C4-2B (cell line): ENCODE measurements at regions not wholly inside any gene's neighbourhood (a gene's known extent, or its start where the extent isn't known, plus 50 kb on each side); places are given as distances from the start of the nearest gene placed in this dataset.

Experiments
- H3K27ac ChIP-seq: fragments of 450-650 bp; 2 replicates; pipeline ENCODE4 v1.5.1; 2017
- CTCF ChIP-seq: fragments of 450-650 bp; conservative IDR thresholded peaks from 2 replicates; pipeline ENCODE4 v1.5.1; 2017; ENCODE audit warnings: mild to moderate bottlenecking
- ZFX ChIP-seq: fragments of 450-650 bp; IDR thresholded peaks from 2 replicates; pipeline ENCODE4 v1.6.1; 2017

DNA sequence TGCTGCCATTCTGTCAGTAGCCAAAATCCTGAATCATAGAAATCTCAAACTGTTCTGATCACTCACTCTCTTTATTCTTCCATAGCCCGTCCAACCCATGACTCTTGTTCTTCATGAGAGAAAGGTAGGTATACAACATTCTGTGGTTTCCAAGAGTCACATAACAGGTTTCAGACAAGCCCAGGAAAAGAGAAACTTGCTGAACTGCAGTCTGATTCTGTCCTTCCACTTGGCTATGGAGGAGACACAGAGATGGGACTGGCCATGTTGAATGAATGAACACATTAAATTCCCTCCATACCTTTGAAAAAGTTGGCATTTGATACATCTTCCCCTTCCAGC is 880.2 kb upstream of the CELF4 start:
- H3K27ac ChIP-seq, result no peak overlapping the region
- TF ChIP-seq ZFX (no peak), CTCF (no peak)

- no peak for TF ChIP-seq CTCF
- no peak for TF ChIP-seq ZFX
- H3K27ac ChIP-seq, result no peak overlapping the region
Measured at GRCh38 chr18:38444971-38445803, 879.6 kb upstream of the CELF4 start.

DNA sequence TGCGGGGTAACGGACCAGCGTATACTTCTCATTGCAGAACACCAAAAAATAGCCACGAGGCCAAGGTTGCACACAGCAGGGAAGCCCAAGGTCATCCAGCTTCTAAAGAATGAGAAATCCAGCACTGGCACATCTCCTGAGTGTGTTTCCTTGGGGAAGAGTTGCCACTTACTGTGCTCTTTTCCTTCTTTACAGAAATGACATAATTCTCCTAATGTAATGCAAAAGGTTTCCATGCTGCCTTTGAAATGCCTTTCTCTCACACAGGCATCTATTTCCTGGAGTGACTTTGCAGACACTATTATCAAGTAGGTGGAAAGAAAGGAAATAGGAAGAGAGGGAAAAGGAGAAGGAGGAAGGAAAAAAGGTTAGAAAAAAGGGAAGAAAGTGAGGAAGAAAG is 862.1 kb upstream of the CELF4 start:
- no peak overlapping the region for H3K27ac ChIP-seq
- TF ChIP-seq CTCF (no peak), ZFX (no peak)

- TF ChIP-seq CTCF, result peak; percentile 21; the same call in 1 of the 2 replicates
- no peak for TF ChIP-seq ZFX
- no peak overlapping the region for H3K27ac ChIP-seq
Measured at GRCh38 chr18:38427234-38427633, 861.6 kb upstream of the CELF4 start.

DNA sequence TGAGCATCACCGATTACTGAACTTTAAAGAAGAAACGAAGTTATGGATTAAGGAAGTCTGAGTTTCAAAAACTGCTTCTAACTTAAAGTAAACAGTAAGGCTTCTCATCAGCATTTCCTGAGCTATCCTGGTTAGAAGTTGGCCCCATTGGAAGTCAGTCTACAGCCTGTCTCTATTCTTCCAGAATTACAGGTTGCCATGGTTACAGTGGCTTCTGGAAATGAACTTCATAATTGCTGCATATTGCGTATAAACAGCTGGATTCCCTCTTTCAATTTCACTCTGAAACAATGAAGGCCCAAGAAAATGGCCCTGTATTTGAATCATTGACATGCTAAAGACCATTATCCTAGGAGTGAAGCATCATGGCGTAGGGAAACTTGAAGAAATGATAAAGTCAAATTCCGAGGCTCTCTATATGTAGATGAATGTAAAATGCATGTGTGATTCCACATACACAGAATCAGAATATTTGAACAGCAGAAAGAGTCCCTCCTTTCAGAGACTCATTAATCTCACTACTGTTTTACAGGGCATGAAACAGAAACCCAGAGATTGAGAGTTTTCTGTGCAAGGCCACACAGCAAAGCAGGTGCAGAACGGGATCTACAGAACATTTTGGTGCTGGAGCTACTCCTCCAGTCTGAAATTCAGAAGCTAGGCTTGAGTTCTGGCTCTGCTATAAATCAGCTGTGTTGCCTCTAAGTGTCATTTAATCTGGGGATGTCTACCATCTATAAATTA is 856.4 kb upstream of the CELF4 start:
- no peak for TF ChIP-seq ZFX
- TF ChIP-seq CTCF, result no peak
- no peak overlapping the region for H3K27ac ChIP-seq

DNA sequence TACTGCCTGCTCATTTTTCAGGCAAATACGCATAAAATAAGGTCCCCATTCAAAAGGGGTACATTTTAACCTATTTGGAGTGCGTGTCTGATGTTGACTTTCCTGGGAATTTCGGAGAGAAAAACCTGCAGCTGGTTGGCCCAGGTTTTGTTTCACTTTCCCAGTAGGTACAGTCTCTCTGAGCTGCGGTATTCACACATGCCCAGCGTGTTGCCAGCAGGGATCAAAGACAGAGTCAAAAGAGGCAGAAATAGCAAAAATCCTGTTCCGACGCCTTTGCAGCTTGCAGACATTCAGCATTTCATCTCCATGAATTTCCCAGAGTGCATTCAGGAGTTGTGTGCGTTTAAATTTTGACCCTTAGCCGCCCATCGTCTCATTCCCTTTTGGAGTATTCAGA is 855.4 kb upstream of the CELF4 start:
- TF ChIP-seq ZFX (no peak), CTCF (no peak)

GRCh38 chr18:38420611-38421010 is 855.0 kb upstream of the CELF4 start:
- TF ChIP-seq ZFX, result no peak
- TF ChIP-seq CTCF, result no peak
- no peak overlapping the region for H3K27ac ChIP-seq

More for the DNA sequence above, 855.4 kb upstream of the CELF4 start:
- H3K27ac ChIP-seq, result no peak overlapping the region
